GM12891 (cell line): ENCODE measurements at regions not wholly inside any gene's neighbourhood (a gene's known extent, or its start where the extent isn't known, plus 50 kb on each side); places are given as distances from the start of the nearest gene placed in this dataset.

Experiments
- PAX5 ChIP-seq: IDR thresholded peaks from 2 replicates; pipeline ENCODE4 v1.6.1; 2011; ENCODE audit warnings: low read length, moderate library complexity, mild to moderate bottlenecking; ENCODE audit not compliant: insufficient read depth, severe bottlenecking
- POLR2A ChIP-seq: IDR thresholded peaks from 2 replicates; pipeline ENCODE4 v1.6.1; 2011; ENCODE audit warnings: low read depth, low read length, control low read depth
- POLR2AphosphoS5 ChIP-seq: IDR thresholded peaks from 2 replicates; pipeline ENCODE4 v1.6.1; 2011; ENCODE audit warnings: low read depth, low read length, control low read depth
- POU2F2 ChIP-seq: IDR thresholded peaks from 2 replicates; pipeline ENCODE4 v1.6.1; 2011; ENCODE audit warnings: low read depth, mild to moderate bottlenecking, control low read depth, low read length, moderate library complexity
- SPI1 ChIP-seq: IDR thresholded peaks from 2 replicates; pipeline ENCODE4 v1.6.1; 2011; ENCODE audit warnings: low read depth, low read length, control low read depth
- TAF1 ChIP-seq: IDR thresholded peaks from 2 replicates; pipeline ENCODE4 v1.6.1; 2011; ENCODE audit warnings: low read depth, low read length, control low read depth

GRCh38 chr4:45910511-45910910, 213.3 kb downstream of the GABRG1 start:
- TF ChIP-seq POLR2A (no peak), TAF1 (no peak), SPI1 (no peak), POU2F2 (no peak), POLR2AphosphoS5 (no peak), PAX5 (no peak)
